Neuronal stem cell (in vitro differentiated cells): ENCODE measurements at regions not wholly inside any gene's neighbourhood (a gene's known extent, or its start where the extent isn't known, plus 50 kb on each side); places are given as distances from the start of the nearest gene placed in this dataset.
A peak's percentile ranks its signal among the peaks of the same experiment; 100 is the strongest.

Experiments used
- DNase-seq: peaks from one replicate; pipeline ENCODE4 v3.0.0-alpha.2; 2013; ENCODE audit warnings: low spot score
- H2AFZ ChIP-seq: one replicate; pipeline ENCODE4 v1.6.1; 2013; ENCODE audit warnings: mild to moderate bottlenecking, low read length, inconsistent platforms
- H2AK5ac ChIP-seq: 2 replicates; pipeline ENCODE4 v1.6.1; 2013; ENCODE audit warnings: low read depth, mild to moderate bottlenecking, inconsistent platforms, low read length, moderate library complexity, mixed read lengths
- H2BK120ac ChIP-seq: 2 replicates; pipeline ENCODE4 v1.6.1; 2013; ENCODE audit warnings: low read depth, mild to moderate bottlenecking, inconsistent platforms, low read length, moderate library complexity, mixed read lengths
- H2BK12ac ChIP-seq: one replicate; pipeline ENCODE4 v1.6.1; 2013; ENCODE audit warnings: low read length, inconsistent platforms
- H2BK15ac ChIP-seq: 2 replicates; pipeline ENCODE4 v1.6.1; 2013; ENCODE audit warnings: mild to moderate bottlenecking, low read length, inconsistent platforms, mixed read lengths
- H2BK5ac ChIP-seq: one replicate; pipeline ENCODE4 v1.6.1; 2013; ENCODE audit warnings: inconsistent platforms, mild to moderate bottlenecking, low read length, moderate library complexity
- H3K14ac ChIP-seq: one replicate; pipeline ENCODE4 v1.6.1; 2013; ENCODE audit warnings: low read length, inconsistent platforms
- H3K18ac ChIP-seq: 2 replicates; pipeline ENCODE4 v1.6.1; 2013; ENCODE audit warnings: low read length, inconsistent platforms
- H3K23ac ChIP-seq: 2 replicates; pipeline ENCODE4 v1.6.1; 2013; ENCODE audit warnings: low read depth, mild to moderate bottlenecking, mixed read lengths, low read length, inconsistent platforms; ENCODE audit not compliant: poor library complexity
- H3K27ac ChIP-seq: replicated peaks from 3 replicates; pipeline ENCODE4 v1.5.1; 2013; ENCODE audit warnings: low read length, inconsistent platforms
- H3K27me3 ChIP-seq, 3 experiments: 2 replicates each; pipeline ENCODE4 v1.6.1; 2013; ENCODE audit warnings: low read length in 3 of 3, mild to moderate bottlenecking in 2 of 3, inconsistent platforms in 1 of 3, low read depth in 1 of 3, mixed read lengths in 1 of 3, moderate library complexity in 1 of 3; ENCODE audit not compliant: control insufficient read depth in 3 of 3, insufficient read depth in 3 of 3
- H3K36me3 ChIP-seq, 2 donors: replicated peaks in 1 of 2; 2 replicates each; pipeline ENCODE4 v1.6.1; 2013; ENCODE audit warnings: low read length in 2 of 2; ENCODE audit not compliant: control insufficient read depth in 2 of 2, insufficient read depth in 2 of 2
- H3K4ac ChIP-seq: 2 replicates; pipeline ENCODE4 v1.6.1; 2013; ENCODE audit warnings: inconsistent platforms, mild to moderate bottlenecking, low read length, moderate library complexity
- H3K4me1 ChIP-seq, 2 donors: 1 replicate in 1 of 2; 2 replicates in 1 of 2; pipeline ENCODE4 v1.6.1; 2013; ENCODE audit warnings: low read length in 2 of 2, low read depth in 1 of 2; ENCODE audit not compliant: control insufficient read depth in 2 of 2, insufficient read depth in 1 of 2
- H3K4me2 ChIP-seq: one replicate; pipeline ENCODE4 v1.6.1; 2013; ENCODE audit warnings: mild to moderate bottlenecking, low read length, inconsistent platforms; ENCODE audit not compliant: insufficient read depth, poor library complexity, severe bottlenecking
- H3K4me3 ChIP-seq, 2 donors: 2 replicates each; pipeline ENCODE4 v1.5.1; 2013; ENCODE audit warnings: low read length in 2 of 2, mild to moderate bottlenecking in 2 of 2, inconsistent platforms in 1 of 2, moderate library complexity in 1 of 2
- H3K79me1 ChIP-seq: one replicate; pipeline ENCODE4 v1.6.1; 2013; ENCODE audit warnings: low read depth, mild to moderate bottlenecking, inconsistent platforms, low read length, moderate library complexity
- H3K9ac ChIP-seq: one replicate; pipeline ENCODE4 v1.6.1; 2013; ENCODE audit warnings: mild to moderate bottlenecking, low read depth, low read length, inconsistent platforms; ENCODE audit not compliant: poor library complexity
- H3K9me3 ChIP-seq, 2 donors: replicated peaks in 1 of 2; 2 replicates each; pipeline versions ENCODE3 to v1.6.1; 2013; ENCODE audit warnings: low read length in 2 of 2, mild to moderate bottlenecking in 2 of 2, inconsistent platforms in 1 of 2, low read depth in 1 of 2, mixed read lengths in 1 of 2, moderate library complexity in 1 of 2; ENCODE audit not compliant: control insufficient read depth in 2 of 2, insufficient read depth in 1 of 2
- H4K8ac ChIP-seq: one replicate; pipeline ENCODE4 v1.6.1; 2013; ENCODE audit warnings: low read depth, mild to moderate bottlenecking, inconsistent platforms, low read length, moderate library complexity
- H4K91ac ChIP-seq: one replicate; pipeline ENCODE4 v1.6.1; 2013; ENCODE audit warnings: low read length, low read depth, mild to moderate bottlenecking, inconsistent platforms; ENCODE audit not compliant: poor library complexity
- WGBS, 2 donors: extraction: QIAGEN DNeasy Blood & Tissue Kit; methylation state at CpG; one replicate each; pipeline ENCODE4 v1.1.7; 2013; ENCODE audit warnings: missing lambda C conversion rate in 2 of 2, mixed read lengths in 1 of 2; ENCODE audit not compliant: insufficient read length in 2 of 2, insufficient replicate concordance in 1 of 2; ENCODE audit errors: extremely low coverage in 2 of 2; 5-methylcytosine and 5-hydroxymethylcytosine counted together

- H2BK12ac ChIP-seq: no peak overlapping the region
- no peak overlapping the region for H3K27ac ChIP-seq
- H3K18ac ChIP-seq: no peak overlapping the region
- H3K4me1 ChIP-seq: peaks cover 0 to 3% of the 10 kb centered on the region in 2 donors
- H2AK5ac ChIP-seq: no peak overlapping the region
- no peaks in the 10 kb centered on the region for H3K36me3 ChIP-seq
- no peak overlapping the region for H3K4me3 ChIP-seq
- no peak overlapping the region for H2BK120ac ChIP-seq
- no CpG with 5 or more reads among the region's 1 CpG for WGBS, 2 donors
- no peak for DNase-seq
- H3K4ac ChIP-seq: no peak overlapping the region
- no peaks in the 10 kb centered on the region for H3K9me3 ChIP-seq
- no peak overlapping the region for H3K9ac ChIP-seq
- no peaks in the 10 kb centered on the region for H3K79me1 ChIP-seq
- no peak overlapping the region for H3K14ac ChIP-seq
- H4K91ac ChIP-seq: no peak overlapping the region
- H2AFZ ChIP-seq: no peak overlapping the region
- no peak overlapping the region for H3K23ac ChIP-seq
- H3K27me3 ChIP-seq: no peaks in the 10 kb centered on the region
- no peak overlapping the region for H2BK15ac ChIP-seq
- no peak overlapping the region for H2BK5ac ChIP-seq
- H3K4me2 ChIP-seq: no peak overlapping the region
- H4K8ac ChIP-seq: no peak overlapping the region
Observed at GRCh38 chr14:85943192-85943591, 413.2 kb downstream of the FLRT2 start.

GRCh38 chr14:85934886-85935254, 404.9 kb downstream of the FLRT2 start:
- H3K27ac ChIP-seq: no peak overlapping the region
- H2BK120ac ChIP-seq: no peak overlapping the region
- H3K23ac ChIP-seq: no peak overlapping the region
- no peak overlapping the region for H3K4me2 ChIP-seq
- WGBS, 2 donors: no CpG with 5 or more reads among the region's 3 CpGs
- no peaks in the 10 kb centered on the region for H3K79me1 ChIP-seq
- no peak overlapping the region for H2BK12ac ChIP-seq
- no peak overlapping the region for H3K4me3 ChIP-seq
- H2AFZ ChIP-seq: peak overlapping the region; percentile 83
- H4K91ac ChIP-seq: no peak overlapping the region
- H3K4ac ChIP-seq: no peak overlapping the region
- no peaks in the 10 kb centered on the region for H3K9me3 ChIP-seq
- no peak overlapping the region for H3K9ac ChIP-seq
- H3K18ac ChIP-seq: no peak overlapping the region
- no peak overlapping the region for H3K14ac ChIP-seq
- H4K8ac ChIP-seq: no peak overlapping the region
- H2BK5ac ChIP-seq: no peak overlapping the region
- no peak for DNase-seq
- no peak overlapping the region for H2AK5ac ChIP-seq
- no peaks in the 10 kb centered on the region for H3K36me3 ChIP-seq
- H3K27me3 ChIP-seq: no peaks in the 10 kb centered on the region
- no peaks in the 10 kb centered on the region for H3K4me1 ChIP-seq
- no peak overlapping the region for H2BK15ac ChIP-seq

GRCh38 chr14:85934123-85934885, 404.4 kb downstream of the FLRT2 start:
- Histone ChIP-seq H3K23ac (no peak overlapping the region), H3K27ac (no peak overlapping the region), H3K14ac (no peak overlapping the region), H3K27me3 (no peaks in the 10 kb centered on the region), H3K4me2 (no peak overlapping the region), H3K9ac (no peak overlapping the region), H3K4ac (no peak overlapping the region), H2AK5ac (no peak overlapping the region), H3K4me3 (peak overlapping the region in 1 of 2 donors; percentile 20), H2BK15ac (no peak overlapping the region), H2BK12ac (no peak overlapping the region), H3K79me1 (no peaks in the 10 kb centered on the region), H2BK5ac (no peak overlapping the region), H2BK120ac (no peak overlapping the region), H3K18ac (no peak overlapping the region), H4K8ac (no peak overlapping the region), H2AFZ (peak overlapping the region; percentile 83), H3K4me1 (no peaks in the 10 kb centered on the region), H3K36me3 (no peaks in the 10 kb centered on the region), H4K91ac (no peak overlapping the region), H3K9me3 (no peaks in the 10 kb centered on the region)
- WGBS, 2 donors: no CpG with 5 or more reads among the region's 12 CpGs
- no peak for DNase-seq

GRCh38 chr14:85921241-85921640, 391.3 kb downstream of the FLRT2 start:
- H2AFZ ChIP-seq: no peak overlapping the region
- no peak overlapping the region for H3K4ac ChIP-seq
- no peak for DNase-seq
- no peak overlapping the region for H2BK15ac ChIP-seq
- H3K4me2 ChIP-seq: no peak overlapping the region
- H3K23ac ChIP-seq: no peak overlapping the region
- no peak overlapping the region for H3K14ac ChIP-seq
- no peak overlapping the region for H3K27ac ChIP-seq
- H3K4me3 ChIP-seq: no peak overlapping the region
- no peak overlapping the region for H2BK120ac ChIP-seq
- H3K9me3 ChIP-seq: peaks cover 0 to 1% of the 10 kb centered on the region in 2 donors
- H2BK12ac ChIP-seq: no peak overlapping the region
- no peak overlapping the region for H2AK5ac ChIP-seq
- H2BK5ac ChIP-seq: no peak overlapping the region
- no CpG with 5 or more reads among the region's 3 CpGs for WGBS, 2 donors
- no peaks in the 10 kb centered on the region for H3K4me1 ChIP-seq
- H3K36me3 ChIP-seq: no peaks in the 10 kb centered on the region
- H4K91ac ChIP-seq: no peak overlapping the region
- no peak overlapping the region for H4K8ac ChIP-seq
- no peak overlapping the region for H3K18ac ChIP-seq
- H3K79me1 ChIP-seq: no peaks in the 10 kb centered on the region
- no peaks in the 10 kb centered on the region for H3K27me3 ChIP-seq
- no peak overlapping the region for H3K9ac ChIP-seq
